ENCODE measurements at regions not wholly inside any gene's neighbourhood (a gene's known extent, or its start where the extent isn't known, plus 50 kb on each side); places are given as distances from the start of the nearest gene placed in this dataset.
"Not testable (repeated sequence)": the region's sequence is repeated elsewhere in the genome, so short reads cannot be mapped to it uniquely, and the experiment has no call there.

DNA sequence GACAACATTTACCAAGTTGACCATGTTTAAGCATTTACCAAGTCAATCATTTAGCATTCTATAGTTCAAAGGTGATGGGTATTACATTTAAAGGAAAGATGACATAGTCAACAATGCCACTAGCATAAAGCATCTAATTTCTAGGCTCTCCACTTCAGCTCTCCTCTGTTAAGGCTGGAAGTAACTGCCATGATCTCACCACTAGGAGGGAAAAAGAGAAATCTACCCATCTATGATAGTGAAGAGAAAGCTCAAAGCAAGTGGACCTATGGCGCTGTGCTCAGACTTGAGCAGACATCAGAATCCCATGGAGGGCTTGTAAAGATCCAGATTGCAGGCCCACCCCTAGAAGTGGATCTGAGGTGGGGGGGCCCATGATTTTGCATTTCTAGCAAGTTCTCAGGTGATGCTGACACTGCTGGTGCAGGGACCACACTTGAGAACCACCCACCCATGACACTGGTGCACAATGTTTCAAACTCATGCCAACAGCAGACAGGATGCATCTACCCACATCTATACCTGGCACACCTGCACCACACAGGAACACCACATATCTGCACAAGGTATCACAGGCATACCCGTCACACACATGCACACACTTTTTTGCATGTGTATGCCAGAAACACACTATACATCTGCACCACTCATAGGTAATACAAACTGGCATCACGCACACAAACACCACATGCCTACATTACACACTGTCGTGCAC, 392.9 kb upstream of the RUNX1 start:
- FAIRE-seq: peak; percentile 67

DNA sequence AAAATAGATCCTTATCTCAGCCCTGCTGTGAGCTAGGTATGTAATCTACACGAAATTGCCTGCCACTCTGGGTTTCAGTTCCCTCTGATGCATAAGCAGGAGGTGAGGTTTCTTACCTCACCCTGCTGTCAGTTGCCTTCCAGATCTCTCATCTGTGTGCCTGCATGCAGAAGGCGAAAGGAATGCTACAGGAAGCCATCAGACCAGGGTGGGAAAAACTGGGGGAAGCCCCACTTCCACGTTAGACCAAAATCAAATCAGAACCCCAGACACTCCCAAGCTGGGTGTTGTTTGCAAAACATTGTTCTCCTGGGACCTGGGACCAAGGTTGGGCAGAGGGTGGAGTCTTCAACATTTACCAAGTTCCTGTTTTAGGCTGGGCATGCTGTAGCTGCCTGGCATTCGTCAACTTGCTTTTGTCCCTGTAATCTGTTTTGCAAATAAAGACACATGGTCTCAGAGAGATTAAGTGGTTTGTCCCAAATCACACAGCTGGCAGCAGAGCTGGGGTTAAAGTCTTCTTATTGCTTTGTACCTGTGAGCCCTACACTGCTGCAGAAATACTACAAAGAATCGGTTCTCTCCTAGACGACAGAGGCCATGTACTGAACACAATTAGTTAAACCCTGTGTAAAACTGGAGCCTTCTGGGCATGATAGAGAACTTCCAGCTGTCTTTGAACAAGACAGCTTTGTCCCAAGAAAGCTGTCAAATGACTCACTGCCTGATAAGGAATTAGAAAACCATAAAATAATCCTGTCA, 389.7 kb upstream of the RUNX1 start:
- no peak for FAIRE-seq
- no peak for DNase-seq (ENCODE audit: low spot score)

More for the DNA sequence above, 392.9 kb upstream of the RUNX1 start:
- no peak for DNase-seq (ENCODE audit: low spot score)

DNA sequence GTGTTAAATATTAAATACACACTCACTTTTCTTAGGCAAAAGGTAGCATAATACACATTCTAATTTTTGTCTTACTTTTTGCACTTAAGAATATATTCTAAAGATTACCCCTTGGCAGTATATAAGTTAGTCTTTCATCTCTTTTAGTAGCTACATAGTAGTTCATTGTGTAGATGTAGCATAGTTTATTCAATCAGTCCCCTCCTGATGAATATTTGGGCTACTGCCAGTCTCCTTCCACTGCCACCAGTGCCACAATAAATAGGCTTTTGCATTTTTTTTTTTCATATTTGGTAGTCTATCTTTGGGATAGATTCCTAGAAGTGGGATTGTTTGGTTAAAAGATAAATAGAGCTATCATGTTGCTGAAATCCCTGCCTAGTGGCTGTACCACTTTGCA, 388.8 kb upstream of the RUNX1 start:
- FAIRE-seq (no peak), DNase-seq (ENCODE audit: low spot score) (no peak)

DNA sequence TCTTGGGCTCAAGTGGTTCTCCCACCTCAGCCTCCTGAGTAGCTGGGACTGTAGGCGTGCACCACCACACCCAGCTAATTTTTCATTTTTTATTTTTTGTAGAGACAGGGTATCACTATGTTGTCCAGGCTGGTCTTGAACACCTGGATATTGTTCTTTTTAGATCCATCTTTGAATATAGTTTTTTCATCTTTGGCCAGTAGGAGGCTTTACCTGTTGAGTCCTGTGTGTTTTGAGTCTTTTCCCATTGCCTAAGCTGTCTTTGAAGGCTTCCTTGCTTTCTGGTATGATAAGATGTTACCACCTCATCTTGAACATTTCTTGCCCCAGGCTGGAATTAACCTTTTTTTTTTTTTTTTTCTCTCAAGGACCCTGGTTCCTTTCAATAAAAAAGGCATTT, 387.8 kb upstream of the RUNX1 start:
- FAIRE-seq (no peak), DNase-seq (ENCODE audit: low spot score) (no peak)

DNA sequence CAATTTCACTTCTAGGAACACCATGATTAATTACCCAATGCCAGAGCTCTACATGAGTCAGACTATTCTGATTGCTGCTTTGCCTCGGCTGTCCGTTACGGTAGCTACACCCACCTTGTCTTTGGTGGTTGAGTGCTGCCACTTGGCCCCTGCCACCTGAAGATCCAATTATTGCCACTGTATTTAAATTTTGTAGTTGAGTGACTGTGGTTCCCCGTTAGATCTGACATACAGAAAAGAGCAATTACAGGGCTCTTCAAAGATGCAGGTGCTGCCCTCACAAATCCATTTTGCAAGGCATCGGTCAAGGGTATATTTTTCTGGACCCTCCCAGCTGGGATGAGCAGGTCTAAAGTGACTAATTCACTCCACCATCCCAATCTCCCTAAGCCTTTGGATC, 383.5 kb upstream of the RUNX1 start:
- not testable (repeated sequence) for DNase-seq (ENCODE audit: low spot score); FAIRE-seq

DNA sequence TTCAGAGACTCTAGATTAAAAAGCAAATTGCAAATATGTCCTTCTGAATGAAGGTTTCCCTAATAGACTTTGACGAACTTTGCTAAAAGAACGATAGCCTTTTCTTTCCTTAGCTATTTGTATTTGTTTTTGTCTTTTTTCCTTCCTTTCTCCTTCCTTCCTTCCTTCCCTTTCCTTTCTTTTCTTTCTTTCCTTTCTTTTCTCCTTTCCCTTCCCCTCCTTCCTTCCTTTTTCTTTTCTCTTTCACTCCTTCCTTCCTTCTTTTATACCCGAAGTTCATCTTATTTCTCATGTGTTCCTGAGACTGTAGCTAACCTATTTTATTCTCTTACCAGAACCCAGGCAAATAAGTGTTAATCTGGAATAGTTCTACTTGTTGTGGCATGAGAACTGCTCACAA, 381.2 kb upstream of the RUNX1 start:
- FAIRE-seq: no peak

DNA sequence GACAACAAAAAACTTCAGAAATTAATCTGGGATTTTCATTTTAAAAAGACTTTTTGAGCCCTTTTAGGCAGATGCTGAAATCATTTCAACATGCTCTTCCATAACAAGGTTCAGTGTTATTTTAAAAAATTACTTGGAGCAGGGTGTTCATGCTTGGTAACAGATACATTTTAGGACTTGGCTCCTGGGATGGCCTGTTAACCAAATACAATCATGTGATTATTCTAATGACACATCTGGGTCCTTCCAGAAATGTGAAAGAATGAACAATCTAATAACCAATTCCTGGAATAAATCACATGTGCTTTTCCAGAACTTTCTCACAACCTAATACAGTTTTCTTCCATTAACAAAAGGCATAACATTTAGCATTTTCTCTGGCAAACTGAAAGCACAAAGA, 379.8 kb upstream of the RUNX1 start:
- DNase-seq (ENCODE audit: low spot score) (no peak), FAIRE-seq (no peak)

More for the DNA sequence above, 381.2 kb upstream of the RUNX1 start:
- DNase-seq (ENCODE audit: low spot score): no peak

DNA sequence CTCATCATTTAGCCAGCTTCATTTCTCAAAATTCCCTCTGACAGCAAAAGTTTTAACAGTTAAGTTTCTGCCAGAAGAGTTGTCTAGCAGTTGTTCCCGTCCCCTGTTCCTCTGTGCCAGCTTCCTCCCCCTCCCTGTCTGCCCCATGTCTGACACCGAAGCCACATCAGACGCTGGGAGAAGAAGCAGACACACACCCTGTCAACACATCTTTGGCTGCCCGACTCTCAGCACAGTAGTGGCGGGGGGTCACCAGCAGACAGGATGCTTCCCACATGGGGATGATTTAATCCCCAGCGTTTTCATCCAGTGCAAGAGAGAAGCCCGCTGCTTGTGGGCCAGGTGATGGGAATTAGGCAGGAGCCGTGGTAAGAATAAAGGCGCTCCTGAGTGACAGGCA, 379.4 kb upstream of the RUNX1 start:
- DNase-seq (ENCODE audit: low spot score) (peak; percentile 48), FAIRE-seq (no peak)

DNA sequence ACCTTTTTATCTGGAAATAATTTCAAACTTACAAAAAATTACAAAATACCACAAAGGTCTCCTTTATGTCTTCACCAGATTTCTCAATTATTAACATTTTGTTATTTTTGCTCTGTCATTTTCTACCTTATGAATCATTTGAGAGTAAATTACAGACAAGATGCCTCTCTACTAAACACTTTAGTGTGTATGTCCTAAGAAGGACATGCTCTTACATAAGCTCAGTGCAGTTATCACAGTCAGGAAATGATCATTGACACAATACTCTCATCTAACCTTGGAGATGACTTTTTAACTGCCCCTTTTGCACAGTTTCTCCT, 378.9 kb upstream of the RUNX1 start:
- FAIRE-seq (no peak), DNase-seq (ENCODE audit: low spot score) (no peak)

DNA sequence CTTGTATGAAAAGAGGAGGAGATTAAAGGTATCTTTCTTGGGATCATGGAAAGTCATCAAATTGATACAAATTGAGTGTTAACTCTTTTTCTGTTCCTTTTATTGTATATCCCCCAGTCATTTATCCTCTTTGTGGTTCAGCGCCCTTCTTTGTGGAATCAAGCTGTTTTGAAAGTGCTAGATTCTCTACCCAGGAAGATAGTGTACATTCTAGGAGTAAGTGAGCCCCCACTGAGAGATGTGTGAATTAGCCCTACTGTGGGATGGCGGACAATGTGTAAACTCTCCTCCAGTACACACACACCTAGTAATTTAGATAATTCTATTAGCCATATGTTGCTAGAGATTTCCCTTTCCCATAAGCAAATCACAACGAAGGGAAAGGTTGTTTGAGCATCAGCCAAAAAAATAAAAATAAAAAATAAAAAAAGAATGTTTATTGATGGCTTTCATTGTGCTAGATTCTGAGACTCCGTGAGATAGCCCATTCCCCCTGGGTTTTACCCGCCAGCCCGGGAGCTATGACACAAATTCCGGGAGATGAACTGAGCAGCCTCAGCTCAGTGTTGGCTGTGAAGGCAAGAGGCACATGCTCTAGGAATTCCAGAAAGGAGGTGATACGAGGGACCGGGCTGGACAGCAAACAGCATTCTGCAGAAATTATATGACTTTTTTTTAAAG, 378.4 kb upstream of the RUNX1 start:
- FAIRE-seq (no peak), DNase-seq (ENCODE audit: low spot score) (no peak)

DNA sequence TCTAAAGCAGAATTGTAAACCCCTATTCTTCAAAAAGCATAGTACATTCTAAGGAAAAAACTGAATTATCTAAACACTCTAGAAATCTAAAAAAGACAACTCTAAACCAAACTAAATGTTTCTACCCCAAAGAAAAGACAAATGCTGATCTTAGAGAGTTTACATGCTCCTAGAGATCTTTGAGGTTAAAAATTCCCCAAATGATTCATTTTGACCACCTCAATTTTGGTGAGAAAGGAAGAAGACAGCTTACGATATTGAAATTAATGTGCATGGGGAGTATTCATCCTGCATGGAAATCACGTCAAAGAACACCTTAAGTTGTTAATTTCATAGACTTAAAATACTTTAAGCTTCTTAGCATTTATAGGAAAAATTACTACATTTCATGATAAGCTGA, 377.8 kb upstream of the RUNX1 start:
- FAIRE-seq (no peak), DNase-seq (ENCODE audit: low spot score) (no peak)

DNA sequence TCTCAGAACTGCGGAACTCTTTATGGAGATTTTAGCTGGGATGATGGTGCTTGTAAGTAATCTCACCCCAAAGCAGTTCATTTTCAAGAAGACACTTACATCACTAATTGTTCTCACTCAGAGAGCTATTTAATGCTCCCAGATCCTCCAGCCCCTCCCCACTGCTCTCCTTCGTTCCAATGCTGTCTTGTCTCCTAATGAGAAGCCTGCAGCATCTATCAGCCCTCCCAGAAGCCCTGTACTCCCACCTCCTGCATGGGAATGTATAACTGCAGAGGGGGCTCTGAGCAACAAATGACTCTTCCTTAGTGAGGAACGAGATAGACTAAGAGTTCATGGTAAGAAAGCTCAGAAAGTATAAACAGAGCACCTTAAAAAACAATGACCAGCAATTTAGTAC, 377.4 kb upstream of the RUNX1 start:
- DNase-seq (ENCODE audit: low spot score) (no peak), FAIRE-seq (no peak)

DNA sequence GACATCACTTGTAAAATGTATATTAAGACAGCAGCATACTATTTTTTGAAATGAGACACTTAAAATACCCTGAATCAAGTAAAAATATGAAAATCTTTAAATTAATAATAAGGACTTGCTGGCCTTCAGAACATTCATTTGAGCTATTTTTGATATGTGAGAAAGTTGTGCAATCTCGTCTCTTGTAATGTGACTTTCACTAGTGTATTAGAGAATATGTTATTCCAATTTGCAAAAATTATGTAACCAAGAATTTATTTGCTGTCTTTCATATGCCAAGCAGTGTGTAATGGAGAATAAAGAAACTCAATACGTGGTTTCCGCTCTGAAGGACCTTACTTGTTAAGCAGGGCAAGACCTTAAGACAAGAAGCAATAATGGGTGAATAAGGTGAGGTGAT, 375.0 kb upstream of the RUNX1 start:
- FAIRE-seq (no peak), DNase-seq (ENCODE audit: low spot score) (no peak)

DNA sequence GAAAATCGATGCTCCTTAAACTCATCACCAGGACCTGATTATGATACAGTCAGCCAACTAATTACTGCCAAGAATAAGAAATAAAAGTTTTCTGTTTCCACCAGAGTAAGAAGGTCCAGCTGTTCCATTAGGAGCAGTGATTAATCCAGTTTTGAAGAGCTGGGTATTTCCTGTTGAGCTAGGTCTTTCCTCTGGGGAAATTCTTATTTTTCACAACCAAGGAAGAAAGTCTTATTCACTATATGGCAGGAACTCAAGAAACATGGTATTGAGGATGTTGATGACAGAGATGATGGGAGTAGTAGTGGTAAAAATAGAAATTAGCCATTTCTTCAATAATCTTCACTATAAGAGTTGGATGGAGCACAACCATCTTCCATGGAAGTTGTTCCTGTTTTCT, 374.6 kb upstream of the RUNX1 start:
- no peak for FAIRE-seq
- no peak for DNase-seq (ENCODE audit: low spot score)

DNA sequence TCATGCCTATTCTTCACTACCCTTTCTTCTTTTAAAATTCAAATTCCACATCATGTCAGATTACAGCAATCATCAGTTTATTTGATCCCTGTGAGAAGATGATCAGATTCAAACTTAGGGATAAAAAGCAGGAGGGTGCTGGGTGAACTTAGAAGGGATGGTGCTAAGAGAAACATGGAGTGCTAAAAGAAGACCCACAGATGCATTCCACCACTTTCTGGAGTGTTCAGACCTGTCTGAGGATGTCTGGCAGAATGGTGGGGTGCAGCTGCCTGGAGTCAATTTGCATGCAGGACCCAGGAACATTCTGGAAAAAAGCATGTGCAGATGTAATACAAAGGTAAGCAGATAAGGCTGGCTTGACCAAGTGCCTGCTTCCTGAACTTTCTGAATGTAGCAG, 372.9 kb upstream of the RUNX1 start:
- FAIRE-seq: no peak
- DNase-seq (ENCODE audit: low spot score): no peak

DNA sequence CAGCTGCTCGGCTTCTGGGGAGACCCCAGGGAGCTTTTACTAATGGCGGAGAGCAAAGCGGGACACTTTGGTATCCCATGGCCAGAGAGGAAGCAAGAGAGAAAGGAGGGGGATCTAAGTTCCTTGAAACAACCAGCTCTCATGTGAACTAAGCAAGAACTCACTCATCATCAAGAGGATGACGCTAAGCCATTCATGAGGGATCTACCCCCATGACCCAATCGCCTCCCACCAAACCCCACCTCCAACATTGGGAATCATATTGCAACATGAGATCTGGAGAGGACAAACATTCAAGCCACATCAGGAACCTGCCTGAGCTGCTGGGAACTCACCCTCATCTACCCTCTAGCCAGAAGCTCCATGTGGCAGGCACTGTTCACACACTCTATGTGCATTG, 372.1 kb upstream of the RUNX1 start:
- FAIRE-seq (no peak), DNase-seq (ENCODE audit: low spot score) (no peak)

DNA sequence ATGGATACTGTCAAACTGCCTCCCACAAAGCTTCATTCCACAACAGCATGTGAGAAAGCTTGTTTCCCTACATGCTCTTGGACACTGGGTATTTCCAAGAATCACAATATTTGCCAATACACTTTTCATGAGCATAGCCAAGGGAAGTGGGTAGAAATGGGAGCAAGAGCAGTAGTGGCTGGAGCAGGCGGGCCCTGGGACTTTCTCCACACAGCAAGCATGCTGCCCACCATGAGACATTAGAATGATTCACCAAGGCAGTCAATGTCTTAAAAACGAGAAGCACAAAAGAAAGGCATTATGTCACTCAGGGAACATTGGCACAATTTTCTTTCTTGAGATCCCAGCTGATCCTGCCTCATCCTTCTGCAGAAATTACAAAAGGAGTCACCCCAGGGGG, 371.6 kb upstream of the RUNX1 start:
- FAIRE-seq (no peak), DNase-seq (ENCODE audit: low spot score) (no peak)

DNA sequence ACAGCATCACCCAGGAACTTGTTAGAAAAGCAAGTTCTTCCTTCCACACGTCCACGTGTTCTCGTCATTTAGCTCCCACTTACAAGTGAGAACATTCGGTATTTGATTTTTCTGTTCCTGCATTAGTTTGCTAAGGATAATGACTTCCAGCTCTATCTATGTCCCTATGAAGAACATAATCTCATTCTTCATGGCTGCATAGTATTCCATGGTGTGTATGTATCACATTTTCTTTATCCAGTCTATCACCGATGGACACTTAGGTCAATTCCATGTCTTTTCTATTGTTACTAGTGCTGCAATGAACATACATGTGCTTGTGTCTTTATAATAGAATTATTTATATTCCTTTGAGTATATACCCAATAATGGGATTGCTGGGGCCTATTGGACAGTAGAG, 368.7 kb upstream of the RUNX1 start:
- no peak for DNase-seq (ENCODE audit: low spot score)
- FAIRE-seq: no peak

DNA sequence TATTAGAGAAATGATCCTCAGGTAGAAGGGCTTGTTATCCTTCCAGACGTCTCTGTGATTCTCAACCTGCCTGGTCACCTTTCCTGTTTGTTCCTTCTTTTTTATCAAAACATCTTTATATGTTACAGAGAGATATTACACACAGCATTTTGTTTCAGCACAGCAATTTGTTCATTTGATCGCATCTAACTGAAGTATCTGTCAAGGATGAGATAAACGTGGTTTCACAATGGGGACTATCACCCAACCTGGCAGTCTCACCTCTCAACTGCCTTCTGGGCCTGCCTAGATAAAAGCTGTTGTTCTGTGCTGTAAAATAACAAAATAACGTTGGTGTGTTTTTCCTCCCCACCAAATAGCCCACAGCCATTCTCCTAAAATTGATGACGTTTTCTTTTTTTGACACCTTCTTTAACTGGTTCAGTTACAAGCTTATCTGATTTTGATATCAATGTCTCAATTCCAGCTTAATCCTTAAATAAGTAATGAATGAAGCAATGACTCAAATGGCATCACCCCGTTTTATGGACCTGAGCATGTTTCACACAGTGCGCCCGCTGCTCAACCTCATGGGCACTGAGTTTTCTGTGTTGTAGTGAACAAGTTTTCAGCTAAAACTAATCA, 367.9 kb upstream of the RUNX1 start:
- FAIRE-seq: no peak
- no peak for DNase-seq (ENCODE audit: low spot score)

DNA sequence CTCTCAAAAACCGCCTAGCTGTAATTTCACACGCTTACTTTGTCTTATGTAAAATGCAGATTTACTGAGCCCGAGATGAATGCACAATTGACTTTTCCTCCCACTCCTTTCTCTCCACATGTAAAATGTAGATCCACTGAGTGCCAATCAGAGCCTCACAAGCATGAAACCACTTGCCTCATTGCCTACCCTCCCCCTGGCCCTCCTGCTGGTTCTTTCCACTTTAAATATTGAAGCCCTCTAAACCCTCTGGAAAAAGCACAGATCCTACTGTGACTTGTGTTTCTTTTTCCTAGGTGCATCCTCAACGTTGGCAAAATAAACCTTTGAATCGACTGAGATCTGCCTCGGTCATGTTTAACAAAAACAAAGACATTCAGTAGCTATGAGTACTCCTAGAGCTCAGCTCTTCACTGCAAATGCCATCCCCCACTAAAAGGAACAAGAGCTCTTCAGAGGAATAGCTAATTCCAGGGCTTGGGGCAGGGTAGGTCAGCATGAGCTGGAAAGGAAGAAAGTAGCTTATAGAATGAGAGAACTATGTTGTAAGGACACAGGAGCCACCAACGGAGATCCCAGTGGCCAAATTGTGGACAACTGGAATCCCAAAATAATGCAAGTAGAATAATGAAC, 365.5 kb upstream of the RUNX1 start:
- no peak for DNase-seq (ENCODE audit: low spot score)
- no peak for FAIRE-seq

DNA sequence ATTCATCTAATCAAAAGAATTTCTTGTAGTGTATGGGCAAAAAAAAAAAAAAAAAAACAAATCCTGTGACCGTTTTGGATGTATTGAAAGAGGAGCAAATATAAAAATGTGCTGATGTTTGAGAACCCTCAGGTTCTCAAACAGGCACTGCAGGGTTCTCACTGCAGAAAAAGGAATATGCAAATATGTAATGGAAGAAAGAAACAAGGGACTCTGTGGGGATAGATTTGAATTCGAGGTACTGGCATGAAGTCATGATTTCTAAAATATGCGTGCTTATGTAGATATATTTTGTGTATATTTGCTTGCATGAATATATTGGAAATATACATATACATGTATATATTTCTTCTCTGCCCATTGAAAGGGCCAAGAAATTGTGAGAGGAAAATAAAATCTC, 365.0 kb upstream of the RUNX1 start:
- FAIRE-seq: no peak
- no peak for DNase-seq (ENCODE audit: low spot score)

DNA sequence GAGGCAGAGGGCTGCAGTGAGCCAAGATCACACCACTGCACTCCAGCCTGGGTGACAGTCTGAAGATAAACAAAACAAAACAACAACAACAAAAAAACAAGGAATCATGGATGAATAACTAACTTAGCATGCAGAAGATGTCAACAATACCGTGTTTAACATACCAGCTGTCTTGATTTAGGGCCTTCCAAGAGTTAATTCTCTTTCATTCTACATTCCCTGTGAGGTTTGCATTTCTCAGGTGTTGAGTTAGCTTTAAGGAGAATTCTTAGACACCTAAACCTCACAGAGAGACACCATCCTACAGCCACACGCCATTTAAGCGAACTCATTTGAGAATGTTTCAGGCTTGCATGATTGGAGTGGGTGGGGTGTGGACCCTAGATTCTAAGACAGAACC, 363.1 kb upstream of the RUNX1 start:
- no peak for DNase-seq (ENCODE audit: low spot score)
- FAIRE-seq: no peak

Measured in urothelium cell line (cell line).